ENCODE measurements at regions not wholly inside any gene's neighbourhood (a gene's known extent, or its start where the extent isn't known, plus 50 kb on each side); places are given as distances from the start of the nearest gene placed in this dataset.

DNA sequence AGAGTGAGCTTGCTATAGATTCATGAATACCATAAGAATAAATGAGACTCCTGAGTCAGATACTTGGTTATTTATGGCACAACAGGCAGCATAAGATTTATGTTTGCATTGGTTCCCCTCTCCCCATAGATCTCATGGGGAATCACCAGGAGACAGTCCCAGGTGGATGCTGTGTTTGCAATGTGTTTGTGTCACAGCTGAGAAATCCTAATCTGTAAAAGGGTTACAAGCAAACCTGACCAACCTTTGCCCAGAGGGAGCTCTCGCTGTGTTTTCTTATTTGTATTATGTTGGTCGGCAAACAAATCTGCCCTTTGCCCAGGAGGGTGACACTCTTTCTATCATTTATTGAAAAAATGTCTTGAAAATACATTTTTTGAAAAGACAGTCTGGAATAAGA, 236.2 kb downstream of the ZPLD1 start:
- TF ChIP-seq CTCF (IDR thresholded peaks at IDR 0.05; ENCODE audit: insufficient read depth, low read length) (no peak), REST (IDR thresholded peaks at IDR 0.05; ENCODE audit: insufficient replicate concordance, low read depth) (no peak), POLR2AphosphoS5 (IDR thresholded peaks at IDR 0.05; ENCODE audit: low read depth) (no peak)

All from HL-60 (cell line).